ENCODE measurements at regions not wholly inside any gene's neighbourhood (a gene's known extent, or its start where the extent isn't known, plus 50 kb on each side); places are given as distances from the start of the nearest gene placed in this dataset.

- no peak for FAIRE-seq
- DNase-seq (ENCODE audit: insufficient read length, low spot score): no peak
- no peak for TF ChIP-seq CTCF (IDR thresholded peaks at IDR 0.05; ENCODE audit: insufficient read depth, missing control alignments)
These were observed 694.6 kb downstream of the QKI start for GRCh38 chr6:164108869-164109769.

- no peak for FAIRE-seq
- no peak for TF ChIP-seq CTCF (IDR thresholded peaks at IDR 0.05; ENCODE audit: insufficient read depth, missing control alignments)
- DNase-seq (ENCODE audit: insufficient read length, low spot score): no peak
These were observed 693.6 kb downstream of the QKI start for GRCh38 chr6:164108092-164108491.

GRCh38 chr6:164107297-164107995, 692.9 kb downstream of the QKI start:
- no peak for TF ChIP-seq CTCF (IDR thresholded peaks at IDR 0.05; ENCODE audit: insufficient read depth, missing control alignments)
- no peak for DNase-seq (ENCODE audit: insufficient read length, low spot score)
- FAIRE-seq: no peak

GRCh38 chr6:164106345-164106769, 691.8 kb downstream of the QKI start:
- FAIRE-seq (no peak), DNase-seq (ENCODE audit: insufficient read length, low spot score) (no peak)
- TF ChIP-seq CTCF (IDR thresholded peaks at IDR 0.05; ENCODE audit: insufficient read depth, missing control alignments): peak; percentile 12

- no peak for TF ChIP-seq CTCF (IDR thresholded peaks at IDR 0.05; ENCODE audit: insufficient read depth, missing control alignments)
- FAIRE-seq (no peak), DNase-seq (ENCODE audit: insufficient read length, low spot score) (no peak)
These were observed 691.2 kb downstream of the QKI start for GRCh38 chr6:164105705-164106104.

- FAIRE-seq: no peak
- TF ChIP-seq CTCF (IDR thresholded peaks at IDR 0.05; ENCODE audit: insufficient read depth, missing control alignments): no peak
- DNase-seq (ENCODE audit: insufficient read length, low spot score): no peak
These were observed 689.9 kb downstream of the QKI start for GRCh38 chr6:164104432-164104831.

GRCh38 chr6:164102693-164103092, 688.2 kb downstream of the QKI start:
- FAIRE-seq (no peak), DNase-seq (ENCODE audit: insufficient read length, low spot score) (no peak)
- no peak for TF ChIP-seq CTCF (IDR thresholded peaks at IDR 0.05; ENCODE audit: insufficient read depth, missing control alignments)
